GM12864 (cell line): ENCODE measurements at regions not wholly inside any gene's neighbourhood (a gene's known extent, or its start where the extent isn't known, plus 50 kb on each side); places are given as distances from the start of the nearest gene placed in this dataset.

ENCODE experiments used
- DNase-seq: peaks from one replicate; pipeline ENCODE4 v3.0.0-alpha.2; 2011; ENCODE audit warnings: low read depth
- H3K4me3 ChIP-seq: 2 replicates; pipeline ENCODE4 v1.5.1; 2011; ENCODE audit warnings: mild to moderate bottlenecking, low read depth, low read length, control low read depth
- TF ChIP-seq, protein P1 (sequence below): IDR thresholded peaks from 2 replicates; pipeline ENCODE4 v1.5.1; 2011; ENCODE audit warnings: low read depth, mild to moderate bottlenecking, moderate library complexity, low read length, control low read depth, inconsistent platforms; ENCODE audit errors: missing control alignments

- TF ChIP-seq, protein P1, sequence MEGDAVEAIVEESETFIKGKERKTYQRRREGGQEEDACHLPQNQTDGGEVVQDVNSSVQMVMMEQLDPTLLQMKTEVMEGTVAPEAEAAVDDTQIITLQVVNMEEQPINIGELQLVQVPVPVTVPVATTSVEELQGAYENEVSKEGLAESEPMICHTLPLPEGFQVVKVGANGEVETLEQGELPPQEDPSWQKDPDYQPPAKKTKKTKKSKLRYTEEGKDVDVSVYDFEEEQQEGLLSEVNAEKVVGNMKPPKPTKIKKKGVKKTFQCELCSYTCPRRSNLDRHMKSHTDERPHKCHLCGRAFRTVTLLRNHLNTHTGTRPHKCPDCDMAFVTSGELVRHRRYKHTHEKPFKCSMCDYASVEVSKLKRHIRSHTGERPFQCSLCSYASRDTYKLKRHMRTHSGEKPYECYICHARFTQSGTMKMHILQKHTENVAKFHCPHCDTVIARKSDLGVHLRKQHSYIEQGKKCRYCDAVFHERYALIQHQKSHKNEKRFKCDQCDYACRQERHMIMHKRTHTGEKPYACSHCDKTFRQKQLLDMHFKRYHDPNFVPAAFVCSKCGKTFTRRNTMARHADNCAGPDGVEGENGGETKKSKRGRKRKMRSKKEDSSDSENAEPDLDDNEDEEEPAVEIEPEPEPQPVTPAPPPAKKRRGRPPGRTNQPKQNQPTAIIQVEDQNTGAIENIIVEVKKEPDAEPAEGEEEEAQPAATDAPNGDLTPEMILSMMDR: no peak
- no peak for DNase-seq
- no peak overlapping the region for H3K4me3 ChIP-seq
Observed at GRCh38 chr16:85274501-85274900, 162.2 kb upstream of the CIBAR2 start.

DNA sequence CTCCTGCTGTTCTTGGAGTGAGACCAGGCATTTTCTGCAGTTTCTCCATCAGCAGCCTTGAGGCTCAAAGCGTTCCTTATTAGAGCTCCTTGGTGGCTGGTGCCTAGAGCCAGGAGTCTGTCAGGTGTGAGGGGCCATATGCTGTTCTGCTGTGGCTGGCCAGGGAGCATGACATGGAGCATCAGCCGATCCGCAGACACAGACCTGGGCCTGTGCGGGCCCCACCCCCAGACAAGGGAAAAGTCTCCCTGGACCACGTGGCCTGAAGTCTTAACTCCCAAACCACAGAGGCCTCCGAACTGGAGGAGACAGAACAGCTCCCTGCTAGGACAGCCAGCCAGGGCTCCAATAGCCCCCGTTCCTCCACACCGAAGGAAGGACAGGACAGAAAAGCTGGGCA, 162.7 kb upstream of the CIBAR2 start:
- no peak overlapping the region for H3K4me3 ChIP-seq
- no peak for DNase-seq
- TF ChIP-seq, protein P1: no peak

GRCh38 chr16:85275533-85276249, 163.4 kb upstream of the CIBAR2 start:
- no peak overlapping the region for H3K4me3 ChIP-seq
- DNase-seq: no peak
- TF ChIP-seq, protein P1: peak; percentile 97

- no peak overlapping the region for H3K4me3 ChIP-seq
- TF ChIP-seq, protein P1: no peak
Observed at GRCh38 chr16:85276258-85276657, 164.0 kb upstream of the CIBAR2 start.

DNA sequence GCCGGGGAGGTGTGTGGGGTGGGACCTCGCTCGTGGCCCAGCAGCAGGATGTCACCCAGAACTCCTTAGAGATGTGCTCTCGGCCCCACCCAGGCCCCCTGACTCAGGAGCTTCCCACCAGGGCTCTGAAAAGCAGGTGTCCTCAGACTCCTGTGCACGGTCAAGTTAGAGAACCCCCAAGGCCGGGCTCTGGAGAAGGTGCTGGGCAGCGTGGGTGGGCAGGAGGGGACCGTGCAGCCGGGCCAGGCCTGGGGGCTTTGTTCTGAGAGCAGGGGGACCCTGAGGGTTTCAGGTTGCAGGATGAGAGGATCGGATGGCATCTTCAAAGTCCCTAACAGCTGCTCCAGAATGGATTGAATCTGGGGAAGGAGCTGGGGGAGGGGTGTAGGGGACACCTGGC, 164.4 kb upstream of the CIBAR2 start:
- H3K4me3 ChIP-seq: no peak overlapping the region
- TF ChIP-seq, protein P1: no peak
- DNase-seq: no peak

More at GRCh38 chr16:85276258-85276657, 164.0 kb upstream of the CIBAR2 start:
- DNase-seq: no peak

DNA sequence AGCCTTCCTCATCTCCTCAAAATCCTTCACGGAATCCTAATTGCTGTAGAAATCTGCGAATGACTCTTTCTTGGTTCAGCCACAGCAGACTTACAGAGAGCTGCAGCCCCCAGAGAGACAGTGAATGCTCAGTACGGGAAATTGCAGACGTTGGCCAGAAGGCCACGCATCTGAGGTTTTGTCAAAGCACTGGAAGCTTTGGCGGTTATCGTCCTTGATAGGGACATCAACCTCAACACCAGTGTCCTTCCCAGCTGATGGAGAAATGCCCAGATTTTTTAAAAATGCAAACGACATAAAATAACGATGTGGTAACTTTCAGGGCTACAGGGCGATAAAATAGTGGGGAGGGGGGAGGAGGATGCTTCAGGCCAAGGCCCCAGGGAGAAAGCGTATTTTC, 166.6 kb upstream of the CIBAR2 start:
- no peak for DNase-seq
- TF ChIP-seq, protein P1: no peak
- H3K4me3 ChIP-seq: no peak overlapping the region

GRCh38 chr16:85279402-85279801, 167.1 kb upstream of the CIBAR2 start:
- no peak for DNase-seq
- TF ChIP-seq, protein P1: no peak
- H3K4me3 ChIP-seq: no peak overlapping the region
